Mucosa of stomach (tissue), 1 donor: ENCODE measurements at regions not wholly inside any gene's neighbourhood (a gene's known extent, or its start where the extent isn't known, plus 50 kb on each side); places are given as distances from the start of the nearest gene placed in this dataset.
"Not testable (repeated sequence)": the region's sequence is repeated elsewhere in the genome, so short reads cannot be mapped to it uniquely, and the experiment has no call there.

Experiments used
- H3K27me3 ChIP-seq: one replicate; pipeline ENCODE4 v1.7.0; 2013; ENCODE audit warnings: mild to moderate bottlenecking, low read length; ENCODE audit not compliant: control insufficient read depth, insufficient read depth
- H3K36me3 ChIP-seq: one replicate; pipeline ENCODE4 v1.7.0; 2013; ENCODE audit warnings: low read length; ENCODE audit not compliant: control insufficient read depth, insufficient read depth
- H3K4me1 ChIP-seq: one replicate; pipeline ENCODE4 v1.7.0; 2013; ENCODE audit warnings: mild to moderate bottlenecking, low read length; ENCODE audit not compliant: control insufficient read depth, insufficient read depth
- H3K4me3 ChIP-seq: one replicate; pipeline ENCODE4 v1.7.0; 2013; ENCODE audit warnings: low read length
- H3K9ac ChIP-seq: one replicate; pipeline ENCODE4 v1.7.0; 2013; ENCODE audit warnings: mild to moderate bottlenecking, low read length, moderate library complexity
- H3K9me3 ChIP-seq: one replicate; pipeline ENCODE4 v1.7.0; 2013; ENCODE audit warnings: mild to moderate bottlenecking, low read length, moderate library complexity; ENCODE audit not compliant: control insufficient read depth
- donor health status: Pancreatic carcinoma.

GRCh38 chr2:37800176-37800858 lies 124.8 kb upstream of the RMDN2 start:
- no peaks in the 10 kb centered on the region for H3K9me3 ChIP-seq
- H3K4me3 ChIP-seq, result no peak overlapping the region
- H3K36me3 ChIP-seq, result no peaks in the 10 kb centered on the region

GRCh38 chr2:37802211-37802752 lies 122.8 kb upstream of the RMDN2 start:
- H3K36me3 ChIP-seq, result no peaks in the 10 kb centered on the region
- no peaks in the 10 kb centered on the region for H3K4me1 ChIP-seq
- H3K4me3 ChIP-seq, result no peak overlapping the region
- no peak overlapping the region for H3K9ac ChIP-seq
- H3K27me3 ChIP-seq, result no peaks in the 10 kb centered on the region
- no peaks in the 10 kb centered on the region for H3K9me3 ChIP-seq

More at GRCh38 chr2:37800176-37800858, 124.8 kb upstream of the RMDN2 start:
- Histone ChIP-seq H3K9ac (no peak overlapping the region), H3K4me1 (peaks cover 6% of the 10 kb centered on the region), H3K27me3 (no peaks in the 10 kb centered on the region)

GRCh38 chr2:37802899-37803379 lies 122.1 kb upstream of the RMDN2 start:
- no peak overlapping the region for H3K9ac ChIP-seq
- H3K27me3 ChIP-seq, result no peaks in the 10 kb centered on the region
- H3K9me3 ChIP-seq, result no peaks in the 10 kb centered on the region
- no peaks in the 10 kb centered on the region for H3K4me1 ChIP-seq
- no peak overlapping the region for H3K4me3 ChIP-seq
- H3K36me3 ChIP-seq, result no peaks in the 10 kb centered on the region

GRCh38 chr2:37806004-37806403 lies 119.1 kb upstream of the RMDN2 start:
- not testable (repeated sequence) for H3K9ac ChIP-seq, H3K27me3 ChIP-seq, H3K4me1 ChIP-seq, H3K36me3 ChIP-seq, H3K9me3 ChIP-seq, H3K4me3 ChIP-seq

GRCh38 chr2:37809525-37809924 lies 115.6 kb upstream of the RMDN2 start:
- H3K4me1 ChIP-seq, result no peaks in the 10 kb centered on the region
- no peaks in the 10 kb centered on the region for H3K36me3 ChIP-seq
- no peak overlapping the region for H3K4me3 ChIP-seq
- no peak overlapping the region for H3K9ac ChIP-seq
- H3K9me3 ChIP-seq, result no peaks in the 10 kb centered on the region
- H3K27me3 ChIP-seq, result no peaks in the 10 kb centered on the region

GRCh38 chr2:37809931-37810570 lies 115.0 kb upstream of the RMDN2 start:
- no peak overlapping the region for H3K4me3 ChIP-seq
- H3K4me1 ChIP-seq, result no peaks in the 10 kb centered on the region
- H3K36me3 ChIP-seq, result no peaks in the 10 kb centered on the region
- H3K9me3 ChIP-seq, result no peaks in the 10 kb centered on the region
- no peak overlapping the region for H3K9ac ChIP-seq
- H3K27me3 ChIP-seq, result no peaks in the 10 kb centered on the region

GRCh38 chr2:37812414-37812813 lies 112.7 kb upstream of the RMDN2 start:
- no peaks in the 10 kb centered on the region for H3K36me3 ChIP-seq
- no peaks in the 10 kb centered on the region for H3K27me3 ChIP-seq
- no peak overlapping the region for H3K9ac ChIP-seq
- no peaks in the 10 kb centered on the region for H3K9me3 ChIP-seq
- no peaks in the 10 kb centered on the region for H3K4me1 ChIP-seq
- no peak overlapping the region for H3K4me3 ChIP-seq

GRCh38 chr2:37812941-37813730 lies 112.0 kb upstream of the RMDN2 start:
- no peaks in the 10 kb centered on the region for H3K9me3 ChIP-seq
- H3K27me3 ChIP-seq, result no peaks in the 10 kb centered on the region
- no peaks in the 10 kb centered on the region for H3K36me3 ChIP-seq
- no peak overlapping the region for H3K4me3 ChIP-seq
- H3K4me1 ChIP-seq, result no peaks in the 10 kb centered on the region
- H3K9ac ChIP-seq, result no peak overlapping the region

- H3K4me1 ChIP-seq, result no peaks in the 10 kb centered on the region
- H3K27me3 ChIP-seq, result no peaks in the 10 kb centered on the region
- no peak overlapping the region for H3K9ac ChIP-seq
- H3K9me3 ChIP-seq, result no peaks in the 10 kb centered on the region
- H3K36me3 ChIP-seq, result no peaks in the 10 kb centered on the region
- H3K4me3 ChIP-seq, result no peak overlapping the region
Measured at GRCh38 chr2:37816036-37816435, 109.1 kb upstream of the RMDN2 start.

GRCh38 chr2:37816686-37817085 lies 108.4 kb upstream of the RMDN2 start:
- Histone ChIP-seq H3K4me3 (no peak overlapping the region), H3K36me3 (no peaks in the 10 kb centered on the region), H3K27me3 (no peaks in the 10 kb centered on the region), H3K9ac (no peak overlapping the region), H3K9me3 (no peaks in the 10 kb centered on the region), H3K4me1 (no peaks in the 10 kb centered on the region)

GRCh38 chr2:37819186-37819585 lies 105.9 kb upstream of the RMDN2 start:
- Histone ChIP-seq H3K36me3 (no peaks in the 10 kb centered on the region), H3K4me1 (no peaks in the 10 kb centered on the region), H3K27me3 (no peaks in the 10 kb centered on the region), H3K9ac (no peak overlapping the region), H3K4me3 (no peak overlapping the region), H3K9me3 (no peaks in the 10 kb centered on the region)

GRCh38 chr2:37820471-37820986 lies 104.6 kb upstream of the RMDN2 start:
- H3K4me3 ChIP-seq, result no peak overlapping the region
- no peaks in the 10 kb centered on the region for H3K27me3 ChIP-seq
- H3K36me3 ChIP-seq, result no peaks in the 10 kb centered on the region
- H3K4me1 ChIP-seq, result no peaks in the 10 kb centered on the region
- H3K9me3 ChIP-seq, result no peaks in the 10 kb centered on the region
- no peak overlapping the region for H3K9ac ChIP-seq
